ENCODE measurements at regions not wholly inside any gene's neighbourhood (a gene's known extent, or its start where the extent isn't known, plus 50 kb on each side); places are given as distances from the start of the nearest gene placed in this dataset.
A peak's percentile ranks its signal among the peaks of the same experiment; 100 is the strongest.
"Not testable (repeated sequence)": the region's sequence is repeated elsewhere in the genome, so short reads cannot be mapped to it uniquely, and the experiment has no call there.

- DNase-seq (ENCODE audit: low spot score), result peak; percentile 85
Observed at GRCh38 chrX:2572740-2573139, 72.0 kb upstream of the DHRSX start.

DNA sequence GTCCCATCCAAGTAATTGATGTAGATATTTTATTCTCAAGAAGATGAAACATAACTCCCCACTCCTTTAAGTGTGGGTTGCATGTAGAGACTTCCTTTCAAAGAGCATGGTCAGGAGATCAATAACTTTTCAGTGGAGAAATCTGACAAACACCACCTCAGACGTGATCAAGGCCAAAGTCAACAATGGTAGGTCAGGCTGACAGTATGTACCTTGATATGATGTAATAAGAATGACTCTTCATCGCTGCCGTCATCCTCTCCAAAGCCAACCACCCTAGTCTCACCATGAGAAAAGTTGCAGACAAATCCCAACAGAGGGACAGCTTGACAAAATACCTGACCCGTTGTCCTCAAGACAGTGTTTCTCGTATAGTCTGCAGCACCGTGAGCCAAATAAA is 67.3 kb upstream of the DHRSX start:
- DNase-seq (ENCODE audit: low spot score), result no peak

DNA sequence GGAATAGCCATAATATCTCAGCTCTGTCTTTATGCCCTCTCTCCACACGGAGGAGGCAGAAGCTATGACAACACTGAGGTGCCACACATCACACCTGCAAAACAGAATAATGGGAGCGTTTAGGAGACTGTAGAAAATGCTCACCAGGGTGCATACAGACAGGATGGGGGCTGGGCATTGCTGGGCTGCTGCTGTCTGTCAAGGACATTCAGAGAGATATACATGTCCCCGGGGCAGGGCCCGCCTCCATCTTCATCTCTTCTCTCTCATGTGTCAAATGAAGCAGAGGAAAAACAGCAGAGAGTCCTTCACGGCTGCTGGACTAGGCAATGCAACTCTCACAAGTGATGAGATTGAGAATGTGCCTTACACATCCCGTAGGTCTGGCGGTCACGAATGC is 65.3 kb upstream of the DHRSX start:
- DNase-seq (ENCODE audit: low spot score), result no peak

- DNase-seq (ENCODE audit: low spot score), result no peak
Observed at GRCh38 chrX:2561456-2561855, 60.7 kb upstream of the DHRSX start.

- no peak for DNase-seq (ENCODE audit: low spot score)
Observed at GRCh38 chrX:2559124-2559523, 58.3 kb upstream of the DHRSX start.

GRCh38 chrX:2554891-2555290 is 54.1 kb upstream of the DHRSX start:
- DNase-seq (ENCODE audit: low spot score), result no peak

DNA sequence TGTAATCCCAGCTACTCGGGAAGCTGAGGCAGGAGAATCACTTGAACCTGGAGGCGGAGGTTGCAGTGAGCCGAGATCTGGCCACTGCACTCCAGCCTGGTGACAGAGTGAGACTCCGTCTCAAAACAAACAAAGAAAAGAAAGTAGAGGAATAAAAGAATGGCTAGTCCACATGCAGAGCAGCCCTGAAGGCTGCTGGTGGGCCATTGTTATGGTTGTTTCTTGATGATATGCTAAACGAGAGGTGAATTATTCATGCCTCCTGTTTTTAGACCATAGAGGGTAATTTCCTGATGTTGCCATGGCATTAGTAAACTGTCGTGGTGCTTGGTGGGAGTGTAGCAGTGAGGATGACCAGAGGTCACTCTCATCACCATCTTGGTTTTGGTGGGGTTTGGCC is 53.3 kb upstream of the DHRSX start:
- not testable (repeated sequence) for DNase-seq (ENCODE audit: low spot score)

GRCh38 chrX:2552621-2553201 is 51.9 kb upstream of the DHRSX start:
- DNase-seq (ENCODE audit: low spot score), result peak; percentile 88

- no peak for DNase-seq (ENCODE audit: low spot score)
Observed at GRCh38 chrX:2550328-2551020, 49.7 kb upstream of the DHRSX start.

All from H4 (cell line).